Right atrium auricular region (tissue), 2 donors: ENCODE measurements at regions not wholly inside any gene's neighbourhood (a gene's known extent, or its start where the extent isn't known, plus 50 kb on each side); places are given as distances from the start of the nearest gene placed in this dataset.

Experiments used
- DNase-seq: peaks from one replicate; pipeline ENCODE4 v3.0.0-alpha.2; 2019; ENCODE audit warnings: low spot score
- H3K27ac ChIP-seq, 2 donors: fragments of 200-600 bp; sonication (generic); 1 replicate in 1 of 2; 2 replicates in 1 of 2; pipeline ENCODE4 v1.5.1; 2016 to 2019
- H3K27me3 ChIP-seq, 2 donors: fragments of 200-600 bp; sonication (generic); one replicate each; pipeline versions ENCODE4 v1.5.1 to v1.6.0; 2017 to 2019
- H3K36me3 ChIP-seq: fragments of 200-600 bp; sonication (generic); one replicate; pipeline ENCODE4 v1.5.1; 2016
- H3K4me1 ChIP-seq, 2 donors: fragments of 200-600 bp; sonication (generic); one replicate each; pipeline versions ENCODE4 v1.5.1 to v1.6.0; 2017 to 2019
- H3K4me3 ChIP-seq, 2 donors: fragments of 200-600 bp; sonication (generic); 1 replicate in 1 of 2; 2 replicates in 1 of 2; pipeline ENCODE4 v1.5.1; 2017 to 2019; ENCODE audit warnings: mild to moderate bottlenecking in 1 of 2, moderate library complexity in 1 of 2
- H3K9me3 ChIP-seq, 2 donors: fragments of 200-600 bp; sonication (generic); one replicate each; pipeline ENCODE4 v1.5.1; 2019
- TF ChIP-seq, protein P1 (sequence below), 2 donors: fragments of 200-600 bp; sonication (generic); IDR thresholded peaks; one replicate each; pipeline ENCODE4 v1.5.1; 2019; ENCODE audit warnings: antibody characterized with exemption in 2 of 2

DNA sequence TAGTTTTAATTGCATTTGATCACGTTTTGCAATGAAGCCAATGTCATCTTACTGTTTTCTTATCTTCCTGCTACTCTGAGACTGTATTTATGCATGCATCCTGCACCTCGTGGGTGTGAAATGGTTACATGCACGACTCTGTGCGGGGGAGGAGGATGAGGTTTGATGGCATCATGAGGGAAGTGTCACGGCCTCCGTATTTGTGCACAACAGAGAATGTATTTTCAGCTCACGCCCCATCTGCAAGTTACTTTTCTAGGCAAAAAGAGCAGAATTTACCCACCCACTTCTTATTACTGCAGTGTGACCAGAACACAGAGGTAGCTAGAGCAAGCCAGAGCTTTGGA lies 145.1 kb downstream of the TDRD15 start:
- Histone ChIP-seq H3K4me1 (peaks cover 0 to 48% of the 10 kb centered on the region in 2 donors), H3K27ac (peak overlapping the region; percentile 74 to 79), H3K36me3 (no peaks in the 10 kb centered on the region), H3K9me3 (no peaks in the 10 kb centered on the region), H3K27me3 (no peaks in the 10 kb centered on the region), H3K4me3 (no peak overlapping the region)
- TF ChIP-seq, protein P1, sequence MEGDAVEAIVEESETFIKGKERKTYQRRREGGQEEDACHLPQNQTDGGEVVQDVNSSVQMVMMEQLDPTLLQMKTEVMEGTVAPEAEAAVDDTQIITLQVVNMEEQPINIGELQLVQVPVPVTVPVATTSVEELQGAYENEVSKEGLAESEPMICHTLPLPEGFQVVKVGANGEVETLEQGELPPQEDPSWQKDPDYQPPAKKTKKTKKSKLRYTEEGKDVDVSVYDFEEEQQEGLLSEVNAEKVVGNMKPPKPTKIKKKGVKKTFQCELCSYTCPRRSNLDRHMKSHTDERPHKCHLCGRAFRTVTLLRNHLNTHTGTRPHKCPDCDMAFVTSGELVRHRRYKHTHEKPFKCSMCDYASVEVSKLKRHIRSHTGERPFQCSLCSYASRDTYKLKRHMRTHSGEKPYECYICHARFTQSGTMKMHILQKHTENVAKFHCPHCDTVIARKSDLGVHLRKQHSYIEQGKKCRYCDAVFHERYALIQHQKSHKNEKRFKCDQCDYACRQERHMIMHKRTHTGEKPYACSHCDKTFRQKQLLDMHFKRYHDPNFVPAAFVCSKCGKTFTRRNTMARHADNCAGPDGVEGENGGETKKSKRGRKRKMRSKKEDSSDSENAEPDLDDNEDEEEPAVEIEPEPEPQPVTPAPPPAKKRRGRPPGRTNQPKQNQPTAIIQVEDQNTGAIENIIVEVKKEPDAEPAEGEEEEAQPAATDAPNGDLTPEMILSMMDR (IDR thresholded peaks at IDR 0.05) = no peak
- DNase-seq = no peak

DNA sequence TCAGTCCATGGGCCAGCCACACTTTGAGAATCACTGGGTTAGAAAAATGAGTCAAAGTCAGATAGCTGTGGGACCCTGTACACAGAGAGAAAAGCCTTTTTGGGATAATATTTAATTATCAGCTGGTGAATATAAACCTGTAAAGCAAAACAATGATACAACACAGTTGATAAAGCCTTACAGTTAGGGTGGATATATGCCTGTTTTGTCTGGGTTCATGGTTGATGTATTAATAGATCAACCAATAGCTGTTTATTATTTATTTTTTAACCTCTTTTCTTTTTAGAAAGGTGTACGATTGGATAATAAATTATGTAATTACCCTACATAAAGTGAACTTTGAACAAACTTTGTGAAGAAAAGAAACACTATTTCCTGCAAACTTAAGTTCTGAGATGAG lies 145.6 kb downstream of the TDRD15 start:
- H3K27ac ChIP-seq = peak overlapping the region; percentile 74 to 79
- no peak for DNase-seq
- TF ChIP-seq, protein P1 (IDR thresholded peaks at IDR 0.05) = no peak
- no peak overlapping the region for H3K4me3 ChIP-seq
- no peaks in the 10 kb centered on the region for H3K9me3 ChIP-seq
- H3K27me3 ChIP-seq = no peaks in the 10 kb centered on the region
- no peaks in the 10 kb centered on the region for H3K36me3 ChIP-seq
- H3K4me1 ChIP-seq = peaks cover 0 to 48% of the 10 kb centered on the region in 2 donors

- Histone ChIP-seq H3K27ac (peak overlapping the region; percentile 74 to 79), H3K4me3 (no peak overlapping the region), H3K36me3 (no peaks in the 10 kb centered on the region), H3K4me1 (peaks cover 0 to 48% of the 10 kb centered on the region in 2 donors), H3K27me3 (no peaks in the 10 kb centered on the region), H3K9me3 (no peaks in the 10 kb centered on the region)
- TF ChIP-seq, protein P1 (IDR thresholded peaks at IDR 0.05) = no peak
- DNase-seq = no peak
Observed at GRCh38 chr2:21270083-21270491, 146.3 kb downstream of the TDRD15 start.

- H3K9me3 ChIP-seq = no peaks in the 10 kb centered on the region
- TF ChIP-seq, protein P1 (IDR thresholded peaks at IDR 0.05) = no peak
- peak overlapping the region; percentile 74 to 79 for H3K27ac ChIP-seq
- H3K4me3 ChIP-seq = no peak overlapping the region
- H3K4me1 ChIP-seq = peaks cover 0 to 48% of the 10 kb centered on the region in 2 donors
- no peaks in the 10 kb centered on the region for H3K36me3 ChIP-seq
- DNase-seq = peak; percentile 85
- H3K27me3 ChIP-seq = no peaks in the 10 kb centered on the region
Observed at GRCh38 chr2:21270708-21271122, 146.9 kb downstream of the TDRD15 start.

GRCh38 chr2:21276163-21276562 lies 152.4 kb downstream of the TDRD15 start:
- H3K4me1 ChIP-seq = peaks cover 0 to 13% of the 10 kb centered on the region in 2 donors
- DNase-seq = no peak
- no peak overlapping the region for H3K4me3 ChIP-seq
- H3K27me3 ChIP-seq = no peaks in the 10 kb centered on the region
- no peaks in the 10 kb centered on the region for H3K36me3 ChIP-seq
- H3K9me3 ChIP-seq = no peaks in the 10 kb centered on the region
- TF ChIP-seq, protein P1 (IDR thresholded peaks at IDR 0.05) = no peak
- H3K27ac ChIP-seq = peak overlapping the region in 1 of 2 donors; percentile 19
